WTC11 (cell line): ENCODE measurements at regions not wholly inside any gene's neighbourhood (a gene's known extent, or its start where the extent isn't known, plus 50 kb on each side); places are given as distances from the start of the nearest gene placed in this dataset.

Source experiments
- ATAC-seq: fragments of 200-7000 bp; cut with Tn5 transposase; 2 replicates; pipeline ENCODE4 v1.10.0; 2021; ENCODE audit warnings: mild to moderate bottlenecking, moderate library complexity
- CTCF ChIA-PET: fragments of 300-600 bp; sonication (Branson Sonifier 250); formaldehyde crosslinking; loops from one replicate; lab custom pipeline; 2021; ENCODE audit warnings: antibody characterized with exemption; lab: Charles Lee
- POLR2A ChIA-PET: fragments of 350-600 bp; sonication (Branson Sonifier 250); formaldehyde crosslinking; loops from one replicate; lab custom pipeline; 2021; ENCODE audit warnings: antibody characterized with exemption; lab: Charles Lee
- DNase-seq: peaks from one replicate; pipeline ENCODE4 v3.0.0; 2021; ENCODE audit warnings: low spot score
- H3K27ac Mint-ChIP-seq: 2 replicates; pipeline ENCODE4 v1.8.0; 2021; ENCODE audit warnings: mixed read lengths
- H3K27me3 Mint-ChIP-seq: 2 replicates; pipeline ENCODE4 v1.8.0; 2021; ENCODE audit warnings: low read depth, mild to moderate bottlenecking, moderate library complexity, mixed read lengths
- H3K36me3 Mint-ChIP-seq: 2 replicates; pipeline ENCODE4 v1.8.0; 2021; ENCODE audit warnings: mixed read lengths
- H3K4me1 Mint-ChIP-seq: 2 replicates; pipeline ENCODE4 v1.8.0; 2022; ENCODE audit warnings: mixed read lengths
- H3K4me3 Mint-ChIP-seq: 2 replicates; pipeline ENCODE4 v1.8.0; 2021; ENCODE audit warnings: mild to moderate bottlenecking, moderate library complexity, mixed read lengths
- H3K9me3 Mint-ChIP-seq: 2 replicates; pipeline ENCODE4 v1.8.0; 2021; ENCODE audit warnings: mixed read lengths
- ELF4 ChIP-seq: sonication (generic); formaldehyde crosslinking; IDR thresholded peaks from 2 replicates; pipeline ENCODE4 v1.8.1; 2022; ENCODE audit warnings: low read depth, mild to moderate bottlenecking, moderate library complexity, missing genetic modification reagents
- EMX1 ChIP-seq: fragments of 250-450 bp; sonication (Bioruptor Pico); IDR thresholded peaks from 2 replicates; pipeline ENCODE4 v1.8.0; 2021; ENCODE audit warnings: mild to moderate bottlenecking
- MLX ChIP-seq: sonication (generic); formaldehyde crosslinking; IDR thresholded peaks from 2 replicates; pipeline ENCODE4 v1.8.1; 2023; ENCODE audit warnings: mild to moderate bottlenecking, missing genetic modification reagents, moderate library complexity
- NFE2L1 ChIP-seq: sonication (generic); formaldehyde crosslinking; IDR thresholded peaks from 2 replicates; pipeline ENCODE4 v1.8.1; 2023; ENCODE audit warnings: missing genetic modification reagents
- NR1H2 ChIP-seq: sonication (generic); formaldehyde crosslinking; IDR thresholded peaks from 2 replicates; pipeline ENCODE4 v1.9.0; 2021; ENCODE audit warnings: mild to moderate bottlenecking, moderate library complexity, missing genetic modification reagents
- PRRX2 ChIP-seq: fragments of 250-450 bp; sonication (Bioruptor Pico); IDR thresholded peaks from 2 replicates; pipeline ENCODE4 v1.8.0; 2021; ENCODE audit warnings: mild to moderate bottlenecking
- SOX15 ChIP-seq: fragments of 250-450 bp; sonication (Bioruptor Pico); IDR thresholded peaks from 2 replicates; pipeline ENCODE4 v1.9.0; 2021; ENCODE audit warnings: mild to moderate bottlenecking
- USF1 ChIP-seq: sonication (generic); formaldehyde crosslinking; IDR thresholded peaks from 2 replicates; pipeline ENCODE4 v1.8.0; 2022; ENCODE audit warnings: mild to moderate bottlenecking, missing genetic modification reagents
- TF ChIP-seq, protein P1 (sequence below): fragments of 250-450 bp; sonication (Bioruptor Pico); IDR thresholded peaks from 2 replicates; pipeline ENCODE4 v1.8.0; 2021; ENCODE audit warnings: mild to moderate bottlenecking
- TF ChIP-seq, protein P2 (sequence below): sonication (generic); formaldehyde crosslinking; IDR thresholded peaks from 2 replicates; pipeline ENCODE4 v1.8.1; 2023; ENCODE audit warnings: mild to moderate bottlenecking, missing genetic modification reagents, moderate library complexity
- TF ChIP-seq, protein P3 (sequence below): sonication (generic); formaldehyde crosslinking; IDR thresholded peaks from 2 replicates; pipeline ENCODE4 v1.8.0; 2022; ENCODE audit warnings: missing genetic modification reagents
- TF ChIP-seq, protein P4 (sequence below): sonication (generic); formaldehyde crosslinking; IDR thresholded peaks from 2 replicates; pipeline ENCODE4 v1.8.0; 2022; ENCODE audit warnings: mild to moderate bottlenecking, missing genetic modification reagents
- TF ChIP-seq, protein P5 (sequence below): sonication (generic); formaldehyde crosslinking; IDR thresholded peaks from 2 replicates; pipeline ENCODE4 v1.8.0; 2023; ENCODE audit warnings: mild to moderate bottlenecking, missing genetic modification reagents

DNA sequence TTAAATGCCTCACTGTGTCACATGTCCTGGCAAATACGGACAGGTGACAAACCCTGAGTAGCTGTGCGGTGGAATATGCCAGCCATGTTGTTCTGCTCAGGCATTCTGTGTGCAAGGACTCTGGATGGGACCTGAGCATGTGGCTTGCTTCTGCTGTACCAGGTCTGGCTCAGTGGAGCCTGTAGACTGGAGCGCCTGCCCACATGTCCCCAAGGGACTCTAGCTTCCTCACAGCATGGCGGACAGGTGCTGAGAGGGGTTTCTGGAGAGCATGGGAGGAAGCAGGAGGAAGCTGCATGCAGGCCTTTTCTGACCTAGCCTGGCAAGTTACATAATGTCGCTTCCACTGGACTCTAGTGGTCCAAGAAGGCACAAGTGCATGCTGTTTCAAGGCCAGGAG, 96.3 kb downstream of the PLXNA1 start:
- no peak for TF ChIP-seq NFE2L1 (CRISPR knock-in tag)
- TF ChIP-seq, protein P1, sequence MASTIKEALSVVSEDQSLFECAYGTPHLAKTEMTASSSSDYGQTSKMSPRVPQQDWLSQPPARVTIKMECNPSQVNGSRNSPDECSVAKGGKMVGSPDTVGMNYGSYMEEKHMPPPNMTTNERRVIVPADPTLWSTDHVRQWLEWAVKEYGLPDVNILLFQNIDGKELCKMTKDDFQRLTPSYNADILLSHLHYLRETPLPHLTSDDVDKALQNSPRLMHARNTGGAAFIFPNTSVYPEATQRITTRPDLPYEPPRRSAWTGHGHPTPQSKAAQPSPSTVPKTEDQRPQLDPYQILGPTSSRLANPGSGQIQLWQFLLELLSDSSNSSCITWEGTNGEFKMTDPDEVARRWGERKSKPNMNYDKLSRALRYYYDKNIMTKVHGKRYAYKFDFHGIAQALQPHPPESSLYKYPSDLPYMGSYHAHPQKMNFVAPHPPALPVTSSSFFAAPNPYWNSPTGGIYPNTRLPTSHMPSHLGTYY (CRISPR knock-in tag), result no peak
- no peak for TF ChIP-seq PRRX2 (CRISPR knock-in tag)
- no peak for TF ChIP-seq MLX
- TF ChIP-seq, protein P2, sequence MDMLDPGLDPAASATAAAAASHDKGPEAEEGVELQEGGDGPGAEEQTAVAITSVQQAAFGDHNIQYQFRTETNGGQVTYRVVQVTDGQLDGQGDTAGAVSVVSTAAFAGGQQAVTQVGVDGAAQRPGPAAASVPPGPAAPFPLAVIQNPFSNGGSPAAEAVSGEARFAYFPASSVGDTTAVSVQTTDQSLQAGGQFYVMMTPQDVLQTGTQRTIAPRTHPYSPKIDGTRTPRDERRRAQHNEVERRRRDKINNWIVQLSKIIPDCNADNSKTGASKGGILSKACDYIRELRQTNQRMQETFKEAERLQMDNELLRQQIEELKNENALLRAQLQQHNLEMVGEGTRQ (CRISPR knock-in tag), result no peak
- TF ChIP-seq SOX15 (CRISPR knock-in tag), result no peak
- no peak for TF ChIP-seq ELF4 (CRISPR knock-in tag)
- no peak for ATAC-seq
- CTCF ChIA-PET, result no interaction called here
- H3K4me1 Mint-ChIP-seq, result no peaks in the 10 kb centered on the region
- no peak overlapping the region for H3K4me3 Mint-ChIP-seq
- peaks cover 10% of the 10 kb centered on the region for H3K9me3 Mint-ChIP-seq
- H3K27me3 Mint-ChIP-seq, result no peaks in the 10 kb centered on the region
- POLR2A ChIA-PET, result no interaction called here
- no peak for DNase-seq
- H3K36me3 Mint-ChIP-seq, result no peaks in the 10 kb centered on the region
- H3K27ac Mint-ChIP-seq, result no peak overlapping the region

- POLR2A ChIA-PET, result no interaction called here
- TF ChIP-seq, protein P3, sequence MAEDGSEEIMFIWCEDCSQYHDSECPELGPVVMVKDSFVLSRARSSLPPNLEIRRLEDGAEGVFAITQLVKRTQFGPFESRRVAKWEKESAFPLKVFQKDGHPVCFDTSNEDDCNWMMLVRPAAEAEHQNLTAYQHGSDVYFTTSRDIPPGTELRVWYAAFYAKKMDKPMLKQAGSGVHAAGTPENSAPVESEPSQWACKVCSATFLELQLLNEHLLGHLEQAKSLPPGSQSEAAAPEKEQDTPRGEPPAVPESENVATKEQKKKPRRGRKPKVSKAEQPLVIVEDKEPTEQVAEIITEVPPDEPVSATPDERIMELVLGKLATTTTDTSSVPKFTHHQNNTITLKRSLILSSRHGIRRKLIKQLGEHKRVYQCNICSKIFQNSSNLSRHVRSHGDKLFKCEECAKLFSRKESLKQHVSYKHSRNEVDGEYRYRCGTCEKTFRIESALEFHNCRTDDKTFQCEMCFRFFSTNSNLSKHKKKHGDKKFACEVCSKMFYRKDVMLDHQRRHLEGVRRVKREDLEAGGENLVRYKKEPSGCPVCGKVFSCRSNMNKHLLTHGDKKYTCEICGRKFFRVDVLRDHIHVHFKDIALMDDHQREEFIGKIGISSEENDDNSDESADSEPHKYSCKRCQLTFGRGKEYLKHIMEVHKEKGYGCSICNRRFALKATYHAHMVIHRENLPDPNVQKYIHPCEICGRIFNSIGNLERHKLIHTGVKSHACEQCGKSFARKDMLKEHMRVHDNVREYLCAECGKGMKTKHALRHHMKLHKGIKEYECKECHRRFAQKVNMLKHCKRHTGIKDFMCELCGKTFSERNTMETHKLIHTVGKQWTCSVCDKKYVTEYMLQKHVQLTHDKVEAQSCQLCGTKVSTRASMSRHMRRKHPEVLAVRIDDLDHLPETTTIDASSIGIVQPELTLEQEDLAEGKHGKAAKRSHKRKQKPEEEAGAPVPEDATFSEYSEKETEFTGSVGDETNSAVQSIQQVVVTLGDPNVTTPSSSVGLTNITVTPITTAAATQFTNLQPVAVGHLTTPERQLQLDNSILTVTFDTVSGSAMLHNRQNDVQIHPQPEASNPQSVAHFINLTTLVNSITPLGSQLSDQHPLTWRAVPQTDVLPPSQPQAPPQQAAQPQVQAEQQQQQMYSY (CRISPR knock-in tag), result no peak
- TF ChIP-seq, protein P4, sequence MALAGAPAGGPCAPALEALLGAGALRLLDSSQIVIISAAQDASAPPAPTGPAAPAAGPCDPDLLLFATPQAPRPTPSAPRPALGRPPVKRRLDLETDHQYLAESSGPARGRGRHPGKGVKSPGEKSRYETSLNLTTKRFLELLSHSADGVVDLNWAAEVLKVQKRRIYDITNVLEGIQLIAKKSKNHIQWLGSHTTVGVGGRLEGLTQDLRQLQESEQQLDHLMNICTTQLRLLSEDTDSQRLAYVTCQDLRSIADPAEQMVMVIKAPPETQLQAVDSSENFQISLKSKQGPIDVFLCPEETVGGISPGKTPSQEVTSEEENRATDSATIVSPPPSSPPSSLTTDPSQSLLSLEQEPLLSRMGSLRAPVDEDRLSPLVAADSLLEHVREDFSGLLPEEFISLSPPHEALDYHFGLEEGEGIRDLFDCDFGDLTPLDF, result no peak
- TF ChIP-seq NR1H2 (no peak), USF1 (CRISPR knock-in tag) (no peak), EMX1 (CRISPR knock-in tag) (no peak)
- TF ChIP-seq, protein P5, sequence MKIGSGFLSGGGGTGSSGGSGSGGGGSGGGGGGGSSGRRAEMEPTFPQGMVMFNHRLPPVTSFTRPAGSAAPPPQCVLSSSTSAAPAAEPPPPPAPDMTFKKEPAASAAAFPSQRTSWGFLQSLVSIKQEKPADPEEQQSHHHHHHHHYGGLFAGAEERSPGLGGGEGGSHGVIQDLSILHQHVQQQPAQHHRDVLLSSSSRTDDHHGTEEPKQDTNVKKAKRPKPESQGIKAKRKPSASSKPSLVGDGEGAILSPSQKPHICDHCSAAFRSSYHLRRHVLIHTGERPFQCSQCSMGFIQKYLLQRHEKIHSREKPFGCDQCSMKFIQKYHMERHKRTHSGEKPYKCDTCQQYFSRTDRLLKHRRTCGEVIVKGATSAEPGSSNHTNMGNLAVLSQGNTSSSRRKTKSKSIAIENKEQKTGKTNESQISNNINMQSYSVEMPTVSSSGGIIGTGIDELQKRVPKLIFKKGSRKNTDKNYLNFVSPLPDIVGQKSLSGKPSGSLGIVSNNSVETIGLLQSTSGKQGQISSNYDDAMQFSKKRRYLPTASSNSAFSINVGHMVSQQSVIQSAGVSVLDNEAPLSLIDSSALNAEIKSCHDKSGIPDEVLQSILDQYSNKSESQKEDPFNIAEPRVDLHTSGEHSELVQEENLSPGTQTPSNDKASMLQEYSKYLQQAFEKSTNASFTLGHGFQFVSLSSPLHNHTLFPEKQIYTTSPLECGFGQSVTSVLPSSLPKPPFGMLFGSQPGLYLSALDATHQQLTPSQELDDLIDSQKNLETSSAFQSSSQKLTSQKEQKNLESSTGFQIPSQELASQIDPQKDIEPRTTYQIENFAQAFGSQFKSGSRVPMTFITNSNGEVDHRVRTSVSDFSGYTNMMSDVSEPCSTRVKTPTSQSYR (CRISPR knock-in tag), result no peak
- no peak for DNase-seq
- ATAC-seq, result no peak
- no peaks in the 10 kb centered on the region for H3K36me3 Mint-ChIP-seq
- no peaks in the 10 kb centered on the region for H3K9me3 Mint-ChIP-seq
- no peaks in the 10 kb centered on the region for H3K27me3 Mint-ChIP-seq
- H3K27ac Mint-ChIP-seq, result no peak overlapping the region
- CTCF ChIA-PET, result no interaction called here
- no peaks in the 10 kb centered on the region for H3K4me1 Mint-ChIP-seq
- no peak overlapping the region for H3K4me3 Mint-ChIP-seq
These were observed 98.2 kb downstream of the PLXNA1 start for GRCh38 chr3:127081001-127081720.
